Panc1 (cell line): ENCODE measurements at regions not wholly inside any gene's neighbourhood (a gene's known extent, or its start where the extent isn't known, plus 50 kb on each side); places are given as distances from the start of the nearest gene placed in this dataset.

Experiments
- ATAC-seq: fragments of 200-7000 bp; cut with Tn5 transposase; 2 replicates; pipeline ENCODE4 v1.9.1; 2020; ENCODE audit warnings: mild to moderate bottlenecking, moderate library complexity
- BruUV-seq: library from RNA; stranded (reverse); fragments of 400-500 nt; replicated peaks from 2 replicates; lab custom pipeline; 2021; lab: Mats Ljungman, UMichigan
- CTCF ChIA-PET: fragments of 300-600 bp; sonication (Branson Sonifier 250); formaldehyde crosslinking; loops from one replicate; lab custom pipeline; 2022; ENCODE audit warnings: antibody characterized with exemption; lab: Charles Lee
- POLR2A ChIA-PET: fragments of 300-600 bp; sonication (Branson Sonifier 250); formaldehyde crosslinking; loops from one replicate; lab custom pipeline; 2022; ENCODE audit warnings: antibody characterized with exemption; lab: Charles Lee
- DNase-seq: peaks from one replicate; pipeline ENCODE4 v3.0.0-alpha.2; 2010; ENCODE audit warnings: low read depth, low spot score
- H3K27ac ChIP-seq: 2 replicates; pipeline ENCODE4 v1.5.1; 2011; ENCODE audit warnings: mild to moderate bottlenecking, low read length, inconsistent platforms
- H3K27me3 ChIP-seq: fragments of 200-500 bp; sonication (Bioruptor generic); 2 replicates; pipeline ENCODE4 v1.6.0; 2014; ENCODE audit warnings: low read length, inconsistent platforms; ENCODE audit not compliant: control insufficient read depth, insufficient read depth
- H3K36me3 ChIP-seq: fragments of 200-500 bp; sonication (Bioruptor generic); 2 replicates; pipeline ENCODE4 v1.5.1; 2014; ENCODE audit warnings: inconsistent platforms, mild to moderate bottlenecking, low read length, moderate library complexity; ENCODE audit not compliant: control insufficient read depth, insufficient read depth
- H3K4me1 ChIP-seq: 2 replicates; pipeline ENCODE4 v1.5.1; 2011; ENCODE audit warnings: inconsistent platforms, mild to moderate bottlenecking, low read length, moderate library complexity; ENCODE audit not compliant: control insufficient read depth, insufficient read depth
- H3K4me3 ChIP-seq, 2 experiments: 2 replicates each; pipeline ENCODE4 v1.5.1; 2011 to 2012; ENCODE audit warnings: low read depth in 2 of 2, low read length in 2 of 2, mild to moderate bottlenecking in 2 of 2, inconsistent platforms in 1 of 2, moderate library complexity in 1 of 2
- H3K9me3 ChIP-seq: fragments of 200-500 bp; sonication (Bioruptor generic); 2 replicates; pipeline ENCODE4 v1.5.1; 2014; ENCODE audit warnings: low read depth, mild to moderate bottlenecking, inconsistent platforms, low read length, moderate library complexity; ENCODE audit not compliant: control insufficient read depth, insufficient read depth
- CTCF ChIP-seq: fragments of 450-650 bp; IDR thresholded peaks from 2 replicates; pipeline ENCODE4 v1.5.1; 2017; ENCODE audit warnings: mild to moderate bottlenecking
- POLR2AphosphoS5 ChIP-seq: IDR thresholded peaks from 2 replicates; pipeline ENCODE4 v1.6.1; 2012; ENCODE audit warnings: mild to moderate bottlenecking, low read depth, low read length, moderate library complexity
- SIN3A ChIP-seq: IDR thresholded peaks from 2 replicates; pipeline ENCODE4 v1.6.1; 2012; ENCODE audit warnings: low read depth, mild to moderate bottlenecking, low read length, moderate library complexity, borderline replicate concordance; ENCODE audit not compliant: insufficient read depth
- TCF7L2 ChIP-seq: IDR thresholded peaks from 2 replicates; pipeline ENCODE4 v1.6.1; 2011; ENCODE audit warnings: mild to moderate bottlenecking, low read depth, low read length, inconsistent platforms
- in situ Hi-C: cut with HindIII; loops from 2 replicates; pipeline ENCODE4 v1.10.0; 2016; ENCODE audit warnings: low sequenced_read_pairs, low pct_unique_long_range_greater_than_20kb
- intact Hi-C: fragments of 100-400 bp; cut with micrococcal nuclease; formaldehyde crosslinking; loops from one replicate; pipeline ENCODE4 v1.10.0; 2022; ENCODE audit not compliant: unreplicated experiment
- TF ChIP-seq, protein P1 (sequence below), 2 experiments: IDR thresholded peaks; 2 replicates each; pipeline ENCODE4 v1.6.1; 2011 to 2012; ENCODE audit warnings: low read depth in 2 of 2, control low read depth in 1 of 2, low read length in 1 of 2, mild to moderate bottlenecking in 1 of 2, moderate library complexity in 1 of 2; ENCODE audit not compliant: insufficient read depth in 1 of 2

GRCh38 chr2:36177282-36177681 lies 178.3 kb upstream of the CRIM1 start:
- in situ Hi-C loops (no loop called here), intact Hi-C loops (no loop called here)
- no peak for DNase-seq
- Histone ChIP-seq H3K27ac (no peak overlapping the region), H3K27me3 (no peaks in the 10 kb centered on the region), H3K36me3 (no peaks in the 10 kb centered on the region), H3K4me3 (no peak overlapping the region), H3K4me1 (no peaks in the 10 kb centered on the region), H3K9me3 (no peaks in the 10 kb centered on the region; the same call in 1 of the 2 replicates)
- TF ChIP-seq SIN3A (no peak), POLR2AphosphoS5 (no peak), TCF7L2 (no peak), CTCF (no peak)
- TF ChIP-seq, protein P1, sequence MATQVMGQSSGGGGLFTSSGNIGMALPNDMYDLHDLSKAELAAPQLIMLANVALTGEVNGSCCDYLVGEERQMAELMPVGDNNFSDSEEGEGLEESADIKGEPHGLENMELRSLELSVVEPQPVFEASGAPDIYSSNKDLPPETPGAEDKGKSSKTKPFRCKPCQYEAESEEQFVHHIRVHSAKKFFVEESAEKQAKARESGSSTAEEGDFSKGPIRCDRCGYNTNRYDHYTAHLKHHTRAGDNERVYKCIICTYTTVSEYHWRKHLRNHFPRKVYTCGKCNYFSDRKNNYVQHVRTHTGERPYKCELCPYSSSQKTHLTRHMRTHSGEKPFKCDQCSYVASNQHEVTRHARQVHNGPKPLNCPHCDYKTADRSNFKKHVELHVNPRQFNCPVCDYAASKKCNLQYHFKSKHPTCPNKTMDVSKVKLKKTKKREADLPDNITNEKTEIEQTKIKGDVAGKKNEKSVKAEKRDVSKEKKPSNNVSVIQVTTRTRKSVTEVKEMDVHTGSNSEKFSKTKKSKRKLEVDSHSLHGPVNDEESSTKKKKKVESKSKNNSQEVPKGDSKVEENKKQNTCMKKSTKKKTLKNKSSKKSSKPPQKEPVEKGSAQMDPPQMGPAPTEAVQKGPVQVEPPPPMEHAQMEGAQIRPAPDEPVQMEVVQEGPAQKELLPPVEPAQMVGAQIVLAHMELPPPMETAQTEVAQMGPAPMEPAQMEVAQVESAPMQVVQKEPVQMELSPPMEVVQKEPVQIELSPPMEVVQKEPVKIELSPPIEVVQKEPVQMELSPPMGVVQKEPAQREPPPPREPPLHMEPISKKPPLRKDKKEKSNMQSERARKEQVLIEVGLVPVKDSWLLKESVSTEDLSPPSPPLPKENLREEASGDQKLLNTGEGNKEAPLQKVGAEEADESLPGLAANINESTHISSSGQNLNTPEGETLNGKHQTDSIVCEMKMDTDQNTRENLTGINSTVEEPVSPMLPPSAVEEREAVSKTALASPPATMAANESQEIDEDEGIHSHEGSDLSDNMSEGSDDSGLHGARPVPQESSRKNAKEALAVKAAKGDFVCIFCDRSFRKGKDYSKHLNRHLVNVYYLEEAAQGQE (IDR thresholded peaks at IDR 0.05; ENCODE audit: insufficient read depth in 1 of 2, low read depth in 2 of 2, low read length in 1 of 2): no peak
- no peak for ATAC-seq
- BruUV-seq: no TSS peak
- ChIA-PET CTCF (no interaction called here), POLR2A (no interaction called here)

GRCh38 chr2:36174920-36175319 lies 180.7 kb upstream of the CRIM1 start:
- H3K9me3 ChIP-seq: no peaks in the 10 kb centered on the region
- no peak overlapping the region for H3K4me3 ChIP-seq
- no peaks in the 10 kb centered on the region for H3K36me3 ChIP-seq
- in situ Hi-C loops: no loop called here
- no peak overlapping the region for H3K27ac ChIP-seq
- ATAC-seq: no peak
- intact Hi-C loops: no loop called here
- H3K27me3 ChIP-seq: no peaks in the 10 kb centered on the region
- no peak for TF ChIP-seq POLR2AphosphoS5
- ChIA-PET POLR2A (no interaction called here), CTCF (no interaction called here)
- no TSS peak for BruUV-seq
- no peaks in the 10 kb centered on the region for H3K4me1 ChIP-seq
- no peak for DNase-seq

- peak; percentile 82 for ATAC-seq
- intact Hi-C loops (no loop called here), in situ Hi-C loops (no loop called here)
- no peaks in the 10 kb centered on the region for H3K36me3 ChIP-seq
- no peaks in the 10 kb centered on the region for H3K9me3 ChIP-seq
- H3K4me3 ChIP-seq: no peak overlapping the region
- no peaks in the 10 kb centered on the region for H3K4me1 ChIP-seq
- CTCF ChIA-PET: no interaction called here
- H3K27me3 ChIP-seq: no peaks in the 10 kb centered on the region
- TF ChIP-seq SIN3A (no peak), TCF7L2 (no peak)
- H3K27ac ChIP-seq: no peak overlapping the region
- no TSS peak for BruUV-seq
- DNase-seq: no peak
- POLR2A ChIA-PET: no interaction called here
These were observed 181.7 kb upstream of the CRIM1 start for GRCh38 chr2:36173760-36174404.
